Transverse colon (tissue), 4 donors: ENCODE measurements at regions not wholly inside any gene's neighbourhood (a gene's known extent, or its start where the extent isn't known, plus 50 kb on each side); places are given as distances from the start of the nearest gene placed in this dataset.

ENCODE experiments used
- CTCF ChIP-seq, 5 experiments: fragments of 200-600 bp in 3 of 5; fragments of 450-650 bp in 2 of 5; sonication (generic) in 3 of 5; IDR thresholded peaks; 1 replicate in 2 of 5; 2 replicates in 3 of 5; pipeline ENCODE4 v1.5.1; 2016 to 2017; ENCODE audit warnings: antibody characterized with exemption in 5 of 5, inconsistent platforms in 3 of 5, mild to moderate bottlenecking in 2 of 5, moderate library complexity in 1 of 5
- POLR2AphosphoS5 ChIP-seq, 3 donors: sonication (generic); formaldehyde crosslinking; IDR thresholded peaks; one replicate each; pipeline ENCODE4 v1.6.1; 2016; ENCODE audit warnings: antibody characterized with exemption in 3 of 3

GRCh38 chr10:90306187-90306586, 551.7 kb downstream of the HTR7 start:
- TF ChIP-seq CTCF (IDR thresholded peaks at IDR 0.05): no peak
- no peak for TF ChIP-seq POLR2AphosphoS5 (IDR thresholded peaks at IDR 0.05)
